ENCODE measurements at regions not wholly inside any gene's neighbourhood (a gene's known extent, or its start where the extent isn't known, plus 50 kb on each side); places are given as distances from the start of the nearest gene placed in this dataset.

DNA sequence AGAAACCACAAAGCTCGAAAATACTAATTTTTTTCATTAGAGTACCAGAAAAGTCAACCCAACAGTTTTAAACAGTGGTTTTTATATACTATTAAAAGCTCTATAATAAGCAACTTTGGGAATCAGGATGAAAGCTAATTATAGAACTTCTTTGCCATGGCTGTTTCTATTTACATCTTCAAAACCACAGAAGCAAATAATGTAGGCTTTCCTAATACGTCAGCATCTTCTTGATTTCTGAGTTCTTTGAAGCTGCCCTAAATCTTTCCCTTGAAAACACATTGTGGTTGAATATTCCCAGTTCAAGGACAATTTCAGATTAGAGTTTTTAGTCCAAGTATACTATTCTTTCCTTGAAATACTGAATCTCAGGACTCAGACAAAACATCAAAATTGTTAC, 460.2 kb upstream of the FAT1 start:
- TF ChIP-seq CEBPB (IDR thresholded peaks at IDR 0.05; ENCODE audit: low read depth, low read length) (no peak), POLR2A (IDR thresholded peaks at IDR 0.05; ENCODE audit: low read depth, low read length) (no peak), CHD1 (IDR thresholded peaks at IDR 0.05; ENCODE audit: low read depth, low read length) (no peak), BHLHE40 (IDR thresholded peaks at IDR 0.05; ENCODE audit: low read depth, low read length) (no peak), FOS (IDR thresholded peaks at IDR 0.05; ENCODE audit: low read depth, low read length) (no peak), SMC3 (IDR thresholded peaks at IDR 0.05; ENCODE audit: low read depth, low read length) (no peak), MAZ (IDR thresholded peaks at IDR 0.05; ENCODE audit: borderline replicate concordance, low read depth, low read length) (no peak), MAFK (IDR thresholded peaks at IDR 0.05; ENCODE audit: low read depth, low read length) (no peak), RAD21 (IDR thresholded peaks at IDR 0.05; ENCODE audit: low read length) (no peak), MXI1 (IDR thresholded peaks at IDR 0.05; ENCODE audit: borderline replicate concordance, low read depth, low read length) (no peak)
- TF ChIP-seq, protein P1, sequence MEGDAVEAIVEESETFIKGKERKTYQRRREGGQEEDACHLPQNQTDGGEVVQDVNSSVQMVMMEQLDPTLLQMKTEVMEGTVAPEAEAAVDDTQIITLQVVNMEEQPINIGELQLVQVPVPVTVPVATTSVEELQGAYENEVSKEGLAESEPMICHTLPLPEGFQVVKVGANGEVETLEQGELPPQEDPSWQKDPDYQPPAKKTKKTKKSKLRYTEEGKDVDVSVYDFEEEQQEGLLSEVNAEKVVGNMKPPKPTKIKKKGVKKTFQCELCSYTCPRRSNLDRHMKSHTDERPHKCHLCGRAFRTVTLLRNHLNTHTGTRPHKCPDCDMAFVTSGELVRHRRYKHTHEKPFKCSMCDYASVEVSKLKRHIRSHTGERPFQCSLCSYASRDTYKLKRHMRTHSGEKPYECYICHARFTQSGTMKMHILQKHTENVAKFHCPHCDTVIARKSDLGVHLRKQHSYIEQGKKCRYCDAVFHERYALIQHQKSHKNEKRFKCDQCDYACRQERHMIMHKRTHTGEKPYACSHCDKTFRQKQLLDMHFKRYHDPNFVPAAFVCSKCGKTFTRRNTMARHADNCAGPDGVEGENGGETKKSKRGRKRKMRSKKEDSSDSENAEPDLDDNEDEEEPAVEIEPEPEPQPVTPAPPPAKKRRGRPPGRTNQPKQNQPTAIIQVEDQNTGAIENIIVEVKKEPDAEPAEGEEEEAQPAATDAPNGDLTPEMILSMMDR (conservative IDR thresholded peaks at IDR 0.05; ENCODE audit: low read depth, low read length) = no peak
- TF ChIP-seq, protein P2, sequence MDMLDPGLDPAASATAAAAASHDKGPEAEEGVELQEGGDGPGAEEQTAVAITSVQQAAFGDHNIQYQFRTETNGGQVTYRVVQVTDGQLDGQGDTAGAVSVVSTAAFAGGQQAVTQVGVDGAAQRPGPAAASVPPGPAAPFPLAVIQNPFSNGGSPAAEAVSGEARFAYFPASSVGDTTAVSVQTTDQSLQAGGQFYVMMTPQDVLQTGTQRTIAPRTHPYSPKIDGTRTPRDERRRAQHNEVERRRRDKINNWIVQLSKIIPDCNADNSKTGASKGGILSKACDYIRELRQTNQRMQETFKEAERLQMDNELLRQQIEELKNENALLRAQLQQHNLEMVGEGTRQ (IDR thresholded peaks at IDR 0.05; ENCODE audit: low read depth, low read length) = no peak
